ENCODE measurements at regions not wholly inside any gene's neighbourhood (a gene's known extent, or its start where the extent isn't known, plus 50 kb on each side); places are given as distances from the start of the nearest gene placed in this dataset.

DNA sequence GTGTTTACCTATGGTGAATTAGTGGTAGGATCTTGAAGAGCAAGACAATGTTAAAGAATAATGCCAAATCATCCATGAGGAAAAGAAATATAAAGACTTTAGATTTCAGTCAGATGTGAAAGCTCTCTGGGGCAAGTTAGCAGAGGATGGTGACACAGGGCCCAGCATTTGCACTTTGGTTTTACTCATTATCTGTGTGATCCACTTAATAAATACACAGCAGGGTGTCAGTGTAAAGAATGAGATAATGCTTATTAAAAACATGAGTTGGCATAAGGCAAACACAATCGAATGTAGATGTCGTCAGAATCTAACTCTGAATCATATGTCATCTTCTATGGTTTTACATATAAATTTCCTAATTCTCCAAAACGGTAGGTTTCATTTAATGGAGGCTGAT is 130.4 kb upstream of the PREP start:
- TF ChIP-seq, protein P1, sequence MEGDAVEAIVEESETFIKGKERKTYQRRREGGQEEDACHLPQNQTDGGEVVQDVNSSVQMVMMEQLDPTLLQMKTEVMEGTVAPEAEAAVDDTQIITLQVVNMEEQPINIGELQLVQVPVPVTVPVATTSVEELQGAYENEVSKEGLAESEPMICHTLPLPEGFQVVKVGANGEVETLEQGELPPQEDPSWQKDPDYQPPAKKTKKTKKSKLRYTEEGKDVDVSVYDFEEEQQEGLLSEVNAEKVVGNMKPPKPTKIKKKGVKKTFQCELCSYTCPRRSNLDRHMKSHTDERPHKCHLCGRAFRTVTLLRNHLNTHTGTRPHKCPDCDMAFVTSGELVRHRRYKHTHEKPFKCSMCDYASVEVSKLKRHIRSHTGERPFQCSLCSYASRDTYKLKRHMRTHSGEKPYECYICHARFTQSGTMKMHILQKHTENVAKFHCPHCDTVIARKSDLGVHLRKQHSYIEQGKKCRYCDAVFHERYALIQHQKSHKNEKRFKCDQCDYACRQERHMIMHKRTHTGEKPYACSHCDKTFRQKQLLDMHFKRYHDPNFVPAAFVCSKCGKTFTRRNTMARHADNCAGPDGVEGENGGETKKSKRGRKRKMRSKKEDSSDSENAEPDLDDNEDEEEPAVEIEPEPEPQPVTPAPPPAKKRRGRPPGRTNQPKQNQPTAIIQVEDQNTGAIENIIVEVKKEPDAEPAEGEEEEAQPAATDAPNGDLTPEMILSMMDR (IDR thresholded peaks at IDR 0.05; ENCODE audit: low read depth, low read length) = no peak
- no peak for TF ChIP-seq EZH2phosphoT487 (IDR thresholded peaks at IDR 0.05; ENCODE audit: low read depth)
